ENCODE measurements at regions not wholly inside any gene's neighbourhood (a gene's known extent, or its start where the extent isn't known, plus 50 kb on each side); places are given as distances from the start of the nearest gene placed in this dataset.

- DNase-seq (ENCODE audit: low read depth) = no peak
- TF ChIP-seq CTCF (IDR thresholded peaks at IDR 0.05; ENCODE audit: insufficient read depth, low read depth, low read length) = no peak
- no peak overlapping the region for H3K4me3 ChIP-seq (ENCODE audit: low read depth, low read length)
Measured at GRCh38 chr2:194203898-194204297, 1453.1 kb upstream of the SLC39A10 start.

DNA sequence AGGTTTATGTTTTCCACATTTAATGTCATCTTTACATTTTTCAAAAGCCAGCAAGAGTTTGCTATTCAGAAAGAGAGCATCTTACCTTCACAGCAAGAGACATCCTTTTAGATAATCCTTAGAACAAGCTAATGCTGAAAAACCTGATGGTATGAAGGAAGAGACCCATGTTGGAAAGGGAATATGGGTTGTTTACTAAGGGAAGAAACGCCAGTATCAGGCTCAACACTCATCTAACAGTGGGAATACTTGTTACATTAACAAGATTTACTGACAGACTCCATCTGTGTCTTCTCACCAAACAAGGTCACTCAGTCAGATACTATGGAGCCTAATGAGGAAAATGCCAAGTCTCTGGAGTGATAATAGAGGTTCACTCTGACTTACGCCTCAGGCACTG lies 1474.1 kb upstream of the SLC39A10 start:
- DNase-seq (ENCODE audit: low read depth) = no peak
- TF ChIP-seq CTCF (IDR thresholded peaks at IDR 0.05; ENCODE audit: insufficient read depth, low read depth, low read length) = no peak
- H3K4me3 ChIP-seq (ENCODE audit: low read depth, low read length) = no peak overlapping the region

DNA sequence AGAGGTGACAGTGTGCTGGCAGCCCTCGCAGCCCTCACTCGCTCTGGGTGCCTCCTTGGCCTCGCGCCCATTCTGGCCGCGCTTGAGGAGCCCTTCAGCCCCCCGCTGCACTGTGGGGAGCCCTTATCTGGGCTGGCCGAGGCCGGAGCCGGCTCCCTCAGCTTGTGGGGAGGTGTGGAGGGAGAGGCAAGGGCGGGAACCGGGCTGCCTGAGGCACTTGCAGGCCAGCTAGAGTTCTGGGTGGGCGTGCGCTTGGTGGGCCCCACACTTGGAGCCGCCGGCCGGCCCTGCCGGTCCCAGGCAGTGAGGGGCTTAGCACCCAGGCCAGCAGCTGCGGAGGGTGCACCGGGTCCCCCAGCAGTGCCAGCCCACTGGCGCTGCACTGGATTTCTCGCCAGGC lies 1480.9 kb upstream of the SLC39A10 start:
- DNase-seq (ENCODE audit: low read depth) = no peak
- no peak for TF ChIP-seq CTCF (IDR thresholded peaks at IDR 0.05; ENCODE audit: insufficient read depth, low read depth, low read length)
- H3K4me3 ChIP-seq (ENCODE audit: low read depth, low read length) = no peak overlapping the region

DNA sequence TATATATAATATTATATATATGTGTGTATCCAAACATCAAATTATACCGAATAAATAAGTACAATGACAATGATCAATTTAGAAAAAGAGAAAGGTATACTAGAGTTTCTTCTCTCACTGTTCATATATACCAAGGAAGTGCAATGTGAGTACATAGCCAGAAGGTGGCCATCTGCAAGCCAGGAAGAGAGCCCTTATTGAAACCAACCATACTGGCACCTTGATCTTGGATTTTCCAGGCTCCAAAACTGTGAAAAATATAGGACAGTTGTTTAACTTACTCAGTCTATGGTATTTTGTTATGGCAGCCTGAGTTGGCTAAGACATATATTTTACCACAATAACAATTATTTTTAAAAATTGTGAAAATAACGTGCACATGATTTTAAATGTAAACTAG lies 1490.2 kb upstream of the SLC39A10 start:
- no peak overlapping the region for H3K4me3 ChIP-seq (ENCODE audit: low read depth, low read length)
- peak; percentile 9 for DNase-seq (ENCODE audit: low read depth)
- TF ChIP-seq CTCF (IDR thresholded peaks at IDR 0.05; ENCODE audit: insufficient read depth, low read depth, low read length) = peak; percentile 43

- no peak overlapping the region for H3K4me3 ChIP-seq (ENCODE audit: low read depth, low read length)
- DNase-seq (ENCODE audit: low read depth) = no peak
- no peak for TF ChIP-seq CTCF (IDR thresholded peaks at IDR 0.05; ENCODE audit: insufficient read depth, low read depth, low read length)
Measured at GRCh38 chr2:194155431-194155830, 1501.6 kb upstream of the SLC39A10 start.

DNA sequence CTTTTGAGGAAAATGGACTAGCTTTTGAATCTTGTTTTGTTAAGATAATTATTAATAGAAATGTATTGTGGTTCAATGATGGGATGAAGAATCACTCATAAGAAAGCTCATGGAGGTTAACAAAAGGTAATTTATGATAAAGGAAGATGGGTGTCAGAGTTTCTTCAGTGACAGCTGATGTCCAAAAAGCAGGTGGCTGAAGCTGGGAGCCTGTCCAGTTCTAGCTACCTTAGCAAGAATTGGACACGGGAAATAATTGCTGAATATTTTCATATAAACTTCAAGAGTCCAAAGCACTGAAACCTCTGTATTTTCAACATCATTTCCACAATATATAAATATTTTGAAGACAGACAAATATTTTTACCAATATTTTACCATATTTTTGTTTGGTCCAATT lies 1505.8 kb upstream of the SLC39A10 start:
- no peak overlapping the region for H3K4me3 ChIP-seq (ENCODE audit: low read depth, low read length)
- no peak for DNase-seq (ENCODE audit: low read depth)
- no peak for TF ChIP-seq CTCF (IDR thresholded peaks at IDR 0.05; ENCODE audit: insufficient read depth, low read depth, low read length)

DNA sequence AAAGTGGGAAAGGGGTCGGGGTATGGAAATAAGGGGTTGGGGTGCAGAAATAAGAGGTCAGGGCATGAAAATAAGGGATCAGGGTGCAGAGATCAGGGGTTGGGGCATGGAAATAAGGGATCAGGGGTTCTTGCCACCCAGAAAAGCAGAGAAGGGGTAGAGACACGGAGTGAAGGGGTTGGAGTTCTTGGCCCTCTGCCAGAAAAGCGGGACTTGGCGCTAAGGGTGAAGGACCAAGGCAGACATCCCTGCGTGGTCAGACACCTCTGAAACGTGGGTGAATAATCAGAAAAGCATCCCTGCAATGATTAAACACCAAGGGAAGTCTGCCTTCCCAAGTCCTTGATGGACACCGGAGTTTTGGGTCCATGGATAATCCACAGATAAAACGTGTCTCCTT lies 1521.6 kb upstream of the SLC39A10 start:
- no peak for DNase-seq (ENCODE audit: low read depth)
- H3K4me3 ChIP-seq (ENCODE audit: low read depth, low read length) = no peak overlapping the region
- no peak for TF ChIP-seq CTCF (IDR thresholded peaks at IDR 0.05; ENCODE audit: insufficient read depth, low read depth, low read length)

All from fibroblast of villous mesenchyme (primary cell).